Mesothelial cell of epicardium (in vitro differentiated cells): ENCODE measurements at regions not wholly inside any gene's neighbourhood (a gene's known extent, or its start where the extent isn't known, plus 50 kb on each side); places are given as distances from the start of the nearest gene placed in this dataset.
"Not testable (repeated sequence)": the region's sequence is repeated elsewhere in the genome, so short reads cannot be mapped to it uniquely, and the experiment has no call there.

Experiments used
- DNase-seq, 2 experiments: peaks; one replicate each; pipeline ENCODE4 v3.0.0; 2021; ENCODE audit warnings: low spot score in 2 of 2; ENCODE audit not compliant: unreplicated experiment in 2 of 2
- H3K27ac Mint-ChIP-seq: 2 replicates; pipeline ENCODE4 v1.8.0; 2021; ENCODE audit warnings: mixed read lengths
- H3K27me3 Mint-ChIP-seq: 2 replicates; pipeline ENCODE4 v1.8.0; 2021; ENCODE audit warnings: low read depth, mixed read lengths
- H3K36me3 Mint-ChIP-seq: 2 replicates; pipeline ENCODE4 v1.8.0; 2021; ENCODE audit warnings: mixed read lengths
- H3K4me1 Mint-ChIP-seq: 2 replicates; pipeline ENCODE4 v1.8.0; 2021; ENCODE audit warnings: mixed read lengths
- H3K4me3 Mint-ChIP-seq: 2 replicates; pipeline ENCODE4 v1.8.0; 2021; ENCODE audit warnings: mild to moderate bottlenecking, moderate library complexity, mixed read lengths
- H3K9me3 Mint-ChIP-seq: 2 replicates; pipeline ENCODE4 v1.8.0; 2021; ENCODE audit warnings: mixed read lengths
- TF ChIP-seq, protein P1 (sequence below): fragments of 200-600 bp; sonication (generic); IDR thresholded peaks from one replicate; pipeline ENCODE4 v1.5.0; 2021; ENCODE audit warnings: antibody characterized with exemption; ENCODE audit not compliant: unreplicated experiment

DNA sequence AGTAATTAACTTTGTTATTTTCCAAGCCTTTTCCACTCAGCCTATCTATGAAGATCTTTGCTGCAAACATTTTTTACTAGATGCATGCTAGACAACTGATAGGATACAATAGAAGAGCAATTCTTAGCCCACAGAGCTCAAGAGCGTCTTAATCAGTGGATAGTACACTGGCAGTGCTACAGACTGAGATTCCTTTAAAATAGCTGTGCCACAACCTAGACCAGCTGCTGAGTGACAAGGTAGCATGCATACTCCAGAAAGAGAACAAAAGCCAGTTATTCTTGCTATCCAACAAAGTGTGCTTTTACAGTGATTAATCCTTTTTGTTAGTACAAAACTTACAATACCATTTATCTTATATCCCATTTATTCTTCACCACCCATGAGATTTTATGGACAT, 507.9 kb upstream of the SYT4 start:
- no peak for DNase-seq
- TF ChIP-seq, protein P1, sequence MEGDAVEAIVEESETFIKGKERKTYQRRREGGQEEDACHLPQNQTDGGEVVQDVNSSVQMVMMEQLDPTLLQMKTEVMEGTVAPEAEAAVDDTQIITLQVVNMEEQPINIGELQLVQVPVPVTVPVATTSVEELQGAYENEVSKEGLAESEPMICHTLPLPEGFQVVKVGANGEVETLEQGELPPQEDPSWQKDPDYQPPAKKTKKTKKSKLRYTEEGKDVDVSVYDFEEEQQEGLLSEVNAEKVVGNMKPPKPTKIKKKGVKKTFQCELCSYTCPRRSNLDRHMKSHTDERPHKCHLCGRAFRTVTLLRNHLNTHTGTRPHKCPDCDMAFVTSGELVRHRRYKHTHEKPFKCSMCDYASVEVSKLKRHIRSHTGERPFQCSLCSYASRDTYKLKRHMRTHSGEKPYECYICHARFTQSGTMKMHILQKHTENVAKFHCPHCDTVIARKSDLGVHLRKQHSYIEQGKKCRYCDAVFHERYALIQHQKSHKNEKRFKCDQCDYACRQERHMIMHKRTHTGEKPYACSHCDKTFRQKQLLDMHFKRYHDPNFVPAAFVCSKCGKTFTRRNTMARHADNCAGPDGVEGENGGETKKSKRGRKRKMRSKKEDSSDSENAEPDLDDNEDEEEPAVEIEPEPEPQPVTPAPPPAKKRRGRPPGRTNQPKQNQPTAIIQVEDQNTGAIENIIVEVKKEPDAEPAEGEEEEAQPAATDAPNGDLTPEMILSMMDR, result no peak
- Mint-ChIP-seq H3K9me3 (no peaks in the 10 kb centered on the region), H3K4me1 (peaks cover 14% of the 10 kb centered on the region), H3K4me3 (no peak overlapping the region), H3K27ac (no peak overlapping the region), H3K36me3 (no peaks in the 10 kb centered on the region), H3K27me3 (no peaks in the 10 kb centered on the region)

DNA sequence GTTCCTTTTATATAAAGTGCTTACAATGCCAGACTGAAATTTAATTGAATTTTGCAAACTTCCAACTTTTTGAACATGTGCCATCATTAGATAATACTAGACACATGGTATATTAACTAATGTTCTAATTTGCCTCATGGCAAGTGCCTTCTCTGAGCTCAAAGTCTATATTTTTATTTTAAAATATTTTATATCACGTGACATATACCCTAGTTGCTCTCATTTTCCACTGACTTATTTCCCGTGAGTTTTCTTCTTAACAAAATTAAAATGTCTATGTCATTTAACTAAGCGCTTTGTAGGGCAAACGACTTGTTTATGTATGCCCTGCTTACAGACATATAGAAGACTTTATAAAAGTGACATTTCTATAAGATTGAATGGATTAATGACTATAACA, 509.6 kb upstream of the SYT4 start:
- no peak overlapping the region for H3K4me3 Mint-ChIP-seq
- TF ChIP-seq, protein P1, result no peak
- H3K4me1 Mint-ChIP-seq, result peaks cover 7% of the 10 kb centered on the region
- no peak overlapping the region for H3K27ac Mint-ChIP-seq
- no peaks in the 10 kb centered on the region for H3K9me3 Mint-ChIP-seq
- H3K27me3 Mint-ChIP-seq, result no peaks in the 10 kb centered on the region
- H3K36me3 Mint-ChIP-seq, result no peaks in the 10 kb centered on the region
- DNase-seq, result no peak

DNA sequence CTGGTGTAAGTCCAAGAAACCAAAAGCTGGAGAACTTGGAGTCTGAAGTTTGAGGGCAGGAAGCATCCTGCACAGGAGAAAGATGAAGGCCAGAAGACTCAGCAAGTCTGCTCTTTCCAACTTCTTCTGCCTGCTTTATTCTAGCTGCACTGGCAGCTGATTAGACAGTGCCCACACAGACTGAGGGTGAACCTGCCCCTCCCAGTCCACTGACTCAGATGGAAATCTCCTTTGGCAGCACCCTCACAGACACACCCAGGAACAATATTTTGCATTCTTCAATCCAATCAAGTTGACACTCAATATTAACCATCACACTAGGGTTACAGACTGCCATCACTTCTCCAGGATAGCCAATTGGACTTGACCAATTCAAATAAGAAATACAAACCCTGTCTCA, 510.4 kb upstream of the SYT4 start:
- H3K27me3 Mint-ChIP-seq, DNase-seq, H3K9me3 Mint-ChIP-seq, H3K36me3 Mint-ChIP-seq, H3K4me1 Mint-ChIP-seq, H3K4me3 Mint-ChIP-seq, H3K27ac Mint-ChIP-seq: not testable (repeated sequence)

DNA sequence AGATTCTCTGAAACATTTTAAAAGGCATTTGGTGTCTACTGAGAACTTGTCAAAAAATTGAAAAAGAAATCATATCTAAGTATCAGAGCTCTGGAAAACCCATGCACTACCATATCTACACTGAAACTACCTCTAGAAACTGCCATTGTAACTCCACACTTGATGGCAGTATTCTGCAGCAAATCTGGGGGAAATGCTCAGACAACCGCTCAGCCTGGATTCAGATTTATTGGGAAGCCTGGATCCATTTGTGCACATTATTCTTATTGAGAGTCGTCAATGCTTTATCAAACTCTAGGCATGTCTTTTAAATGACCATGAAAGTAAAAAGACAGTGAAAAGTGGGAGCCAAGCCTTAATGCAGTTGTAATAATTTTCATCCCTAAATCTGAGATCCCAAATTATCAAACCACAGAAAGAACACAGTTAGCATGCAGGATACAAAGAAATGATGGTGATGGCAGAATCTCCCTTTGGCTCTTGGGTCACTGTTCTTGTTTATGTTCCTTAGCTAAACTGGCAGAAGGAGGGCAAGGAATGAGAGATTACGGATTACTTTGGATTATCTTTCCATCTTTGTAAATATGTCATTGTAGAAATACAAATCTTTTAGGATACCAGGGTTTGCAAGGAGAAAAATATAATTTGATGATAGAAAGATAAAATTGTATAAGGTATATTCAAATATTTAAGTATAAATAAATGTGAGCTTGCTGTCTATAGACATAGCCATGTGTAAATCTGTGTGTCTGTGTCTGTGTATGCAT, 512.1 kb upstream of the SYT4 start:
- DNase-seq, result no peak
- Mint-ChIP-seq H3K27me3 (no peaks in the 10 kb centered on the region), H3K9me3 (peaks cover 1% of the 10 kb centered on the region), H3K4me1 (peaks cover 7% of the 10 kb centered on the region), H3K27ac (peak overlapping the region; percentile 23), H3K4me3 (no peak overlapping the region), H3K36me3 (peaks cover under 1% of the 10 kb centered on the region)
- TF ChIP-seq, protein P1, result no peak

DNA sequence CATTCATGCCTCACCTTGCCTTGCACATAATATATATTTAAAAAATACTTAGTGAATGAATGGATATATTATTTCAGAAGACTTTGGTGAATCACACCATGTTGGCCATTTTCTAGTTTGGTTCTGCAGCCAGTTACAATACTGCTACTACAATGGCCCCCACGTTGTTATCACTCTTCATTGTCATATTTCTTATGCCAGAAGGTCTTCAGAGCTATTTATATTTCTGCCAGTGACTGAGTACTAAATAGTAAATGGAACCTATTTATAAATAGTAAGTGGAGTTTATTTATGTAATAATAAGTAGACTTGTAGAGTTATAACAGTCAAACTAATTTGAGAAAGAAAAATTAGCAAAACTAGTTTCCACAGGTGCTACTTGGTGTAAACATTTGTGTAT, 516.6 kb upstream of the SYT4 start:
- TF ChIP-seq, protein P1, result no peak
- H3K27me3 Mint-ChIP-seq, result no peaks in the 10 kb centered on the region
- peaks cover 2% of the 10 kb centered on the region for H3K36me3 Mint-ChIP-seq
- DNase-seq, result no peak
- no peak overlapping the region for H3K27ac Mint-ChIP-seq
- H3K9me3 Mint-ChIP-seq, result peaks cover 3% of the 10 kb centered on the region
- H3K4me1 Mint-ChIP-seq, result peaks cover 7% of the 10 kb centered on the region
- no peak overlapping the region for H3K4me3 Mint-ChIP-seq

DNA sequence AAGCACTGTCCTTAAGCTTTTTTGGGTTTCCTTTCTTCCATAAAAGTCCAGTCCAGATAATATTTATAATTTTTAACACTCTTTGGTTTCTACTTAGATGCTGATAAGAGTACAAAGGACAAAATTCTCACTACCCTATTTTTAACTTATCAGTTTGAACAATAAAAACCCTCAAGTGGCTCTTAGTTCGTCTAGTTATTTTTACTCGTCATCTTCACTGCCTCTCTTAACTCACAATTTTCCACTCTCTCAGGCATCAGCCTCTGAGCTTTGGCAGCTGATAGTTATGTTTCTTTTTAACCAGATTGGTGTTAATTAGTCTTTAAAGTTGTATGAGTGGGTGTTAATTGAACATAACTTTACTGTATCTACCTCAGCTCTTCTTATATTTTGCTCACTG, 517.1 kb upstream of the SYT4 start:
- Mint-ChIP-seq H3K9me3 (peaks cover 3% of the 10 kb centered on the region), H3K27me3 (no peaks in the 10 kb centered on the region)
- no peak for DNase-seq

More for the DNA sequence above, 517.1 kb upstream of the SYT4 start:
- H3K4me1 Mint-ChIP-seq, result peaks cover 3% of the 10 kb centered on the region
- TF ChIP-seq, protein P1, result no peak
- H3K4me3 Mint-ChIP-seq, result no peak overlapping the region
- H3K36me3 Mint-ChIP-seq, result peaks cover 2% of the 10 kb centered on the region
- H3K27ac Mint-ChIP-seq, result no peak overlapping the region
